SH-SY5Y (cell line): ENCODE measurements at regions not wholly inside any gene's neighbourhood (a gene's known extent, or its start where the extent isn't known, plus 50 kb on each side); places are given as distances from the start of the nearest gene placed in this dataset.

Experiments
- GATA2 ChIP-seq: IDR thresholded peaks from 2 replicates; pipeline ENCODE4 v1.6.1; 2011; ENCODE audit warnings: mild to moderate bottlenecking, low read depth, low read length
- GATA3 ChIP-seq: IDR thresholded peaks from 2 replicates; pipeline ENCODE4 v1.6.1; 2011; ENCODE audit warnings: low read depth, mild to moderate bottlenecking, low read length, moderate library complexity

DNA sequence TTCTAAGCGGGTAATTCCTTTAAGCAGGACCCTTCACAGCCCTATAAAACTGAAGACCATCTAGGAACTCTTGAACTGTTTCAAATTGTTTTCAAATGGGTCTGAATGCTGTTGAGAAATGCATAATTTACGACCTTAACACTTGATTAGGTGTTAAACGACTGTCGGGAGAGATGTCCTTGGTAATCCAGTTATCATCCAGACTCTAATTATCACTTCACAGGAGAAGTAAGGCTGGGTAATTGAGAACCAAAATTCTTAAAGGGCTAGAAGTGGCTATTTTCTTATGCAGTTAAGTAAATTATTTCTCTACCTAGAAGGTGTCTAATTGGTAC is 276.7 kb upstream of the TBC1D5 start:
- TF ChIP-seq GATA2 (no peak), GATA3 (no peak)
